Renal pelvis (tissue), 1 donor: ENCODE measurements at regions not wholly inside any gene's neighbourhood (a gene's known extent, or its start where the extent isn't known, plus 50 kb on each side); places are given as distances from the start of the nearest gene placed in this dataset.

Experiments
- DNase-seq: peaks from one replicate; pipeline ENCODE4 v3.0.0-alpha.2; 2013

- DNase-seq: no peak
Measured at GRCh38 chr2:62302631-62303435, 106.9 kb downstream of the B3GNT2 start.

GRCh38 chr2:62300925-62301324 lies 105.0 kb downstream of the B3GNT2 start:
- DNase-seq: no peak

- no peak for DNase-seq
Measured at GRCh38 chr2:62297624-62298010, 101.7 kb downstream of the B3GNT2 start.

GRCh38 chr2:62296832-62297623 lies 101.1 kb downstream of the B3GNT2 start:
- DNase-seq: no peak

- no peak for DNase-seq
Measured at GRCh38 chr2:62296034-62296831, 100.3 kb downstream of the B3GNT2 start.

GRCh38 chr2:62293490-62294271 lies 97.8 kb downstream of the B3GNT2 start:
- peak; percentile 84 for DNase-seq

GRCh38 chr2:62293151-62293489 lies 97.2 kb downstream of the B3GNT2 start:
- no peak for DNase-seq

GRCh38 chr2:62292190-62292589 lies 96.3 kb downstream of the B3GNT2 start:
- no peak for DNase-seq

- no peak for DNase-seq
Measured at GRCh38 chr2:62291517-62292137, 95.7 kb downstream of the B3GNT2 start.

GRCh38 chr2:62291052-62291451 lies 95.1 kb downstream of the B3GNT2 start:
- DNase-seq: no peak

- peak; percentile 68 for DNase-seq
Measured at GRCh38 chr2:62287899-62288880, 92.3 kb downstream of the B3GNT2 start.

- DNase-seq: no peak
Measured at GRCh38 chr2:62287282-62287681, 91.4 kb downstream of the B3GNT2 start.

- DNase-seq: no peak
Measured at GRCh38 chr2:62286089-62286785, 90.3 kb downstream of the B3GNT2 start.

- no peak for DNase-seq
Measured at GRCh38 chr2:62284980-62285379, 89.1 kb downstream of the B3GNT2 start.

- DNase-seq: no peak
Measured at GRCh38 chr2:62284471-62284870, 88.6 kb downstream of the B3GNT2 start.

- no peak for DNase-seq
Measured at GRCh38 chr2:62283147-62283546, 87.2 kb downstream of the B3GNT2 start.

- DNase-seq: no peak
Measured at GRCh38 chr2:62281663-62282062, 85.7 kb downstream of the B3GNT2 start.

GRCh38 chr2:62277688-62278087 lies 81.8 kb downstream of the B3GNT2 start:
- DNase-seq: no peak
